Keratinocyte (primary cell): ENCODE measurements at regions not wholly inside any gene's neighbourhood (a gene's known extent, or its start where the extent isn't known, plus 50 kb on each side); places are given as distances from the start of the nearest gene placed in this dataset.

Experiments used
- DNase-seq: peaks from one replicate; pipeline ENCODE4 v3.0.0-alpha.2; 2011; ENCODE audit warnings: low read depth, missing footprints, low spot score
- FAIRE-seq: peaks from 2 replicates; lab custom pipeline; 2011; peaks lifted over from hg19 to GRCh38; lab: Jason Lieb, UNC
- H2AFZ ChIP-seq: 2 replicates; pipeline ENCODE4 v1.6.0; 2012; ENCODE audit warnings: low read length, control low read depth, inconsistent platforms; ENCODE audit not compliant: control insufficient read depth
- H3K27ac ChIP-seq: 2 replicates; pipeline ENCODE4 v1.5.1; 2011; ENCODE audit warnings: low read length; ENCODE audit not compliant: control insufficient read depth, insufficient read depth
- H3K27me3 ChIP-seq: 3 replicates; pipeline ENCODE4 v1.6.0; 2011; ENCODE audit warnings: low read length; ENCODE audit not compliant: control insufficient read depth, insufficient read depth; ENCODE audit errors: extremely low read depth
- H3K36me3 ChIP-seq, 2 experiments: 2 replicates in 1 of 2; 3 replicates in 1 of 2; pipeline ENCODE4 v1.5.1; 2011; ENCODE audit warnings: low read length in 2 of 2, mild to moderate bottlenecking in 1 of 2; ENCODE audit not compliant: control insufficient read depth in 2 of 2, insufficient read depth in 2 of 2; ENCODE audit errors: extremely low read depth in 1 of 2
- H3K4me1 ChIP-seq: 3 replicates; pipeline ENCODE4 v1.5.1; 2011; ENCODE audit warnings: low read length; ENCODE audit not compliant: control insufficient read depth, insufficient read depth; ENCODE audit errors: extremely low read depth
- H3K4me2 ChIP-seq: 3 replicates; pipeline ENCODE4 v1.6.0; 2011; ENCODE audit warnings: low read depth, low read length; ENCODE audit not compliant: control insufficient read depth, insufficient read depth; ENCODE audit errors: extremely low read depth
- H3K4me3 ChIP-seq, 3 experiments: fragments of 200-600 bp in 1 of 3; sonication (generic) in 1 of 3; 2 replicates in 2 of 3; 3 replicates in 1 of 3; pipeline ENCODE4 v1.5.1; 2011 to 2016; ENCODE audit warnings: low read length in 3 of 3, mild to moderate bottlenecking in 3 of 3, control low read depth in 2 of 3, inconsistent platforms in 1 of 3, low read depth in 1 of 3, mixed read lengths in 1 of 3, mixed run types in 1 of 3, moderate library complexity in 1 of 3; ENCODE audit not compliant: control insufficient read depth in 2 of 3, insufficient read depth in 2 of 3; ENCODE audit errors: extremely low read depth in 1 of 3
- H3K79me2 ChIP-seq: 2 replicates; pipeline ENCODE4 v1.6.0; 2012; ENCODE audit warnings: low read length; ENCODE audit not compliant: control insufficient read depth, insufficient read depth
- H3K9ac ChIP-seq: 3 replicates; pipeline ENCODE4 v1.6.0; 2011; ENCODE audit warnings: low read length; ENCODE audit not compliant: control insufficient read depth, insufficient read depth; ENCODE audit errors: extremely low read depth
- H3K9me1 ChIP-seq: 3 replicates; pipeline ENCODE4 v1.6.0; 2011; ENCODE audit warnings: low read length; ENCODE audit not compliant: control insufficient read depth, insufficient read depth; ENCODE audit errors: extremely low read depth
- H3K9me3 ChIP-seq: 2 replicates; pipeline ENCODE4 v1.5.1; 2012; ENCODE audit warnings: low read depth, low read length; ENCODE audit not compliant: control insufficient read depth
- H4K20me1 ChIP-seq: 3 replicates; pipeline ENCODE4 v1.6.0; 2011; ENCODE audit warnings: low read length; ENCODE audit not compliant: control insufficient read depth, insufficient read depth; ENCODE audit errors: extremely low read depth
- EZH2 ChIP-seq: IDR thresholded peaks from one replicate; pipeline ENCODE4 v1.6.1; 2012; ENCODE audit warnings: inconsistent platforms, mild to moderate bottlenecking, low read length, moderate library complexity
- dilution Hi-C: fragments of 300-500 bp; cut with MboI; formaldehyde crosslinking; loops from one replicate; pipeline ENCODE4 v1.7.0; 2020; ENCODE audit warnings: low sequenced_read_pairs; ENCODE audit not compliant: extremely low pct_ligation_motif_present
- TF ChIP-seq, protein P1 (sequence below), 3 experiments: IDR thresholded peaks in 1 of 3; conservative IDR thresholded peaks in 1 of 3; optimal IDR thresholded peaks in 1 of 3; 2 replicates in 2 of 3; 3 replicates in 1 of 3; pipeline versions ENCODE3 to v1.5.1; 2011; ENCODE audit warnings: low read length in 3 of 3, mild to moderate bottlenecking in 3 of 3, moderate library complexity in 2 of 3, control low read depth in 1 of 3, inconsistent platforms in 1 of 3; ENCODE audit not compliant: insufficient read depth in 2 of 3; ENCODE audit errors: extremely low read depth in 1 of 3

DNA sequence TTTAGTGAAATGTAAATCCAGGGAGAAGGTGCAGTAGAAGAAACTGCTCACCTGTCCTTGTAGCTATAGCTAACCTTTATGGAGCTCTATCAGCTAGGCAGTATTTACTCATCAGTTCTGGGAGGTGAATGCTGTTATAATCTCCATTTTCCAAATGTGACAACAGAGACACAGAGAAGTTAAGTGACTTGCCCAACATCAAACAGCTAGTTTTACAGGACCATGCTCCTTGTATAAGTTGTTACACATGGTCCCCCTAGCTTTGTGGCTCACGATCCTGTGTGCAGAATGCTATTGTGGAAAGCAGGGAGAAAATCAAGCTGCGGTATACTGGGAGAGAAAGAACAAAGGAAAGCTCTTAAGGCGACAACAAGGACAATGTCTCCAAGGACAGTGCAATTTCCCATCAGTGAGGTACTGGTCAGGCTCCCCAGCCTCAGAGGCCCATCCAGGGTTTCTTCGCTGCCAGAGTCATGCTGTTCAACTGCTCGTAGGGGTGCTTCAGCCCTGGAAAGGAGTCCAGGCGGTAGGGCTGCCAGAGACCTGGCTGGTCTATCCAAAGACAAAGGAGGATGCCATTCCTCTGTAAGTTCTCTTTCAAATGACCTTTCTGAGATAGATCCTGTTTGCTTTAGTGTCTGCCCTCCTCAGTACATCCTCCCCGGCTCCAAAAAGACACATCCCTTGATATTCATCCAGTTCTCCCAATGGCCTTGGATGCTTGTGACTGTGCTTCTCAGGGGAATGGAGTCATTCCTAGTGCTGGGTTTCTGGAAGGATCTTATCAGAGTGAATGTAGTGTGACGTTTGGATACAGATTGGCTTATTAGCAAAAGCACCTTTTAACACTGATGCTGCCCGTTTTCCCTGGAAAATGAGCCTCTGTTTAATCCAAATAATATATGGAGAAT lies 95.5 kb downstream of the ARF6 start:
- Histone ChIP-seq H4K20me1 (no peaks in the 10 kb centered on the region), H3K27me3 (no peaks in the 10 kb centered on the region), H3K79me2 (no peaks in the 10 kb centered on the region), H3K4me1 (no peaks in the 10 kb centered on the region), H3K27ac (no peak overlapping the region), H3K4me3 (no peak overlapping the region), H3K4me2 (no peak overlapping the region), H3K9me3 (no peaks in the 10 kb centered on the region), H3K9ac (no peak overlapping the region), H2AFZ (no peak overlapping the region), H3K9me1 (no peaks in the 10 kb centered on the region), H3K36me3 (no peaks in the 10 kb centered on the region)
- dilution Hi-C loops: no loop called here
- no peak for DNase-seq
- TF ChIP-seq, protein P1, sequence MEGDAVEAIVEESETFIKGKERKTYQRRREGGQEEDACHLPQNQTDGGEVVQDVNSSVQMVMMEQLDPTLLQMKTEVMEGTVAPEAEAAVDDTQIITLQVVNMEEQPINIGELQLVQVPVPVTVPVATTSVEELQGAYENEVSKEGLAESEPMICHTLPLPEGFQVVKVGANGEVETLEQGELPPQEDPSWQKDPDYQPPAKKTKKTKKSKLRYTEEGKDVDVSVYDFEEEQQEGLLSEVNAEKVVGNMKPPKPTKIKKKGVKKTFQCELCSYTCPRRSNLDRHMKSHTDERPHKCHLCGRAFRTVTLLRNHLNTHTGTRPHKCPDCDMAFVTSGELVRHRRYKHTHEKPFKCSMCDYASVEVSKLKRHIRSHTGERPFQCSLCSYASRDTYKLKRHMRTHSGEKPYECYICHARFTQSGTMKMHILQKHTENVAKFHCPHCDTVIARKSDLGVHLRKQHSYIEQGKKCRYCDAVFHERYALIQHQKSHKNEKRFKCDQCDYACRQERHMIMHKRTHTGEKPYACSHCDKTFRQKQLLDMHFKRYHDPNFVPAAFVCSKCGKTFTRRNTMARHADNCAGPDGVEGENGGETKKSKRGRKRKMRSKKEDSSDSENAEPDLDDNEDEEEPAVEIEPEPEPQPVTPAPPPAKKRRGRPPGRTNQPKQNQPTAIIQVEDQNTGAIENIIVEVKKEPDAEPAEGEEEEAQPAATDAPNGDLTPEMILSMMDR (optimal IDR thresholded peaks at IDR 0.05 in 1 of 3, IDR thresholded peaks at IDR 0.05 in 1 of 3, conservative IDR thresholded peaks at IDR 0.05 in 1 of 3; ENCODE audit: extremely low read depth in 1 of 3, insufficient read depth in 2 of 3, low read length in 3 of 3): no peak
- no peak for TF ChIP-seq EZH2
- no peak for FAIRE-seq

DNA sequence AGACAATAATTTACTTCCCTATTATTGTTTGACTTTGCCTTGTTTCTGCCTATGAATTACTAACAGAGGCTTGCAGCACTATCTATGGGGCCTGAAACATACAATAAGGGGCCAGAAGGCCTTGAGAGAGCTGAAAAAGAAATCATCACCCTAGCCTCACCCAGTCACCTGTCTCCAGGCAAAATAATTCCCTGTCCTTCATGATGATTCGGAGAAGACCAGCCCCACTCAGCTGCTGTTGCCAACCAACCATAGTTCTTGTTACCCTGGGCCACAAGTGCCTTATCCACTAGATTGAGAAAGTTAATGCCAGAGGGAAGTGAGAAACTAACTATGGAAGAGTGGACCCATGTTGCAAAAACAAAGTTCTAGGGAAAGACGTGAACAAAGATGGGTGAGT lies 97.1 kb downstream of the ARF6 start:
- FAIRE-seq (no peak), DNase-seq (no peak)
- no peaks in the 10 kb centered on the region for H3K27me3 ChIP-seq
- H3K9me1 ChIP-seq: no peaks in the 10 kb centered on the region
- H2AFZ ChIP-seq: no peak overlapping the region
- dilution Hi-C loops: no loop called here
- TF ChIP-seq EZH2: no peak
- TF ChIP-seq, protein P1 (optimal IDR thresholded peaks at IDR 0.05 in 1 of 3, IDR thresholded peaks at IDR 0.05 in 1 of 3, conservative IDR thresholded peaks at IDR 0.05 in 1 of 3; ENCODE audit: extremely low read depth in 1 of 3, insufficient read depth in 2 of 3, low read length in 3 of 3): no peak
- no peak overlapping the region for H3K4me3 ChIP-seq
- no peak overlapping the region for H3K4me2 ChIP-seq
- H3K9ac ChIP-seq: no peak overlapping the region
- no peaks in the 10 kb centered on the region for H3K4me1 ChIP-seq
- no peaks in the 10 kb centered on the region for H3K9me3 ChIP-seq
- H3K79me2 ChIP-seq: no peaks in the 10 kb centered on the region
- H3K36me3 ChIP-seq: no peaks in the 10 kb centered on the region
- H3K27ac ChIP-seq: no peak overlapping the region
- H4K20me1 ChIP-seq: no peaks in the 10 kb centered on the region
